Endothelial cell of umbilical vein (primary cell): ENCODE measurements at regions not wholly inside any gene's neighbourhood (a gene's known extent, or its start where the extent isn't known, plus 50 kb on each side); places are given as distances from the start of the nearest gene placed in this dataset.

ENCODE experiments used
- BruUV-seq: library from RNA; stranded (reverse); fragments of 400-500 nt; replicated peaks from 2 replicates; lab custom pipeline; 2021; lab: Mats Ljungman, UMichigan
- CTCF ChIA-PET: fragments of 300-600, 350-600 bp; sonication (Branson Sonifier 250); formaldehyde crosslinking; loops from one replicate; lab custom pipeline; 2021; ENCODE audit warnings: antibody characterized with exemption, inconsistent platforms; lab: Charles Lee
- POLR2A ChIA-PET: fragments of 300-600, 350-600 bp; sonication (Branson Sonifier 250); formaldehyde crosslinking; loops from one replicate; lab custom pipeline; 2021; ENCODE audit warnings: antibody characterized with exemption, inconsistent platforms; lab: Charles Lee
- DNase-seq: peaks from one replicate; pipeline ENCODE4 v3.0.0-alpha.2; 2011; ENCODE audit warnings: low read depth, low spot score
- FAIRE-seq: peaks from 2 replicates; lab custom pipeline; 2011; peaks lifted over from hg19 to GRCh38; lab: Jason Lieb, UNC
- H2AFZ ChIP-seq: 2 replicates; pipeline ENCODE4 v1.6.0; 2012; ENCODE audit warnings: low read depth, low read length, control low read depth, inconsistent platforms
- H3K27ac ChIP-seq: 2 replicates; pipeline ENCODE4 v1.5.1; 2011; ENCODE audit warnings: low read depth, mild to moderate bottlenecking, control low read depth, low read length, moderate library complexity; ENCODE audit not compliant: insufficient read depth
- H3K27me3 ChIP-seq, 2 experiments: 2 replicates each; pipeline versions ENCODE4 v1.6.0 to v1.6.1; 2011; ENCODE audit warnings: low read length in 2 of 2, mixed read lengths in 1 of 2; ENCODE audit not compliant: control insufficient read depth in 2 of 2, insufficient read depth in 2 of 2
- H3K36me3 ChIP-seq, 2 experiments: 2 replicates in 1 of 2; 3 replicates in 1 of 2; pipeline ENCODE4 v1.5.1; 2011; ENCODE audit warnings: low read length in 2 of 2, mild to moderate bottlenecking in 1 of 2, moderate library complexity in 1 of 2; ENCODE audit not compliant: control insufficient read depth in 2 of 2, insufficient read depth in 2 of 2; ENCODE audit errors: extremely low read depth in 1 of 2
- H3K4me1 ChIP-seq: 3 replicates; pipeline ENCODE4 v1.5.1; 2011; ENCODE audit warnings: mild to moderate bottlenecking, low read length; ENCODE audit not compliant: control insufficient read depth, insufficient read depth; ENCODE audit errors: extremely low read depth
- H3K4me2 ChIP-seq: 2 replicates; pipeline ENCODE4 v1.6.1; 2011; ENCODE audit warnings: low read length, control low read depth, mixed read lengths; ENCODE audit not compliant: insufficient read depth
- H3K4me3 ChIP-seq, 3 experiments: fragments of 200-600 bp in 1 of 3; sonication (generic), shearing (Covaris generic) in 1 of 3; replicated peaks in 1 of 3; 2 replicates each; pipeline ENCODE4 v1.5.1; 2011 to 2016; ENCODE audit warnings: control low read depth in 3 of 3, low read length in 3 of 3, mild to moderate bottlenecking in 2 of 3, inconsistent platforms in 1 of 3, low read depth in 1 of 3, moderate library complexity in 1 of 3; ENCODE audit not compliant: insufficient read depth in 1 of 3
- H3K79me2 ChIP-seq: 2 replicates; pipeline ENCODE4 v1.6.0; 2012; ENCODE audit warnings: low read length, inconsistent platforms; ENCODE audit not compliant: control insufficient read depth, insufficient read depth
- H3K9ac ChIP-seq: replicated peaks from 2 replicates; pipeline ENCODE3; 2011; ENCODE audit warnings: low read length, control low read depth; ENCODE audit not compliant: insufficient read depth; ENCODE audit errors: extremely low read depth
- H3K9me1 ChIP-seq: replicated peaks from 3 replicates; pipeline ENCODE4 v1.6.0; 2011; ENCODE audit warnings: mild to moderate bottlenecking, low read length; ENCODE audit not compliant: control insufficient read depth, insufficient read depth; ENCODE audit errors: extremely low read depth
- H3K9me3 ChIP-seq: replicated peaks from 2 replicates; pipeline ENCODE4 v1.5.1; 2012; ENCODE audit warnings: low read length, inconsistent platforms; ENCODE audit not compliant: control insufficient read depth, insufficient read depth
- H4K20me1 ChIP-seq: replicated peaks from 2 replicates; pipeline ENCODE3; 2011; ENCODE audit warnings: mild to moderate bottlenecking, low read length; ENCODE audit not compliant: control insufficient read depth, insufficient read depth; ENCODE audit errors: extremely low read depth
- CTCF ChIP-seq, 2 donors: IDR thresholded peaks; 1 replicate in 1 of 2; 2 replicates in 1 of 2; pipeline ENCODE4 v1.5.1; 2011; ENCODE audit warnings: low read length in 2 of 2, mild to moderate bottlenecking in 2 of 2, moderate library complexity in 2 of 2, control low read depth in 1 of 2, inconsistent platforms in 1 of 2, low read depth in 1 of 2; ENCODE audit not compliant: insufficient read depth in 1 of 2; ENCODE audit errors: extremely low read depth in 1 of 2
- EZH2 ChIP-seq: IDR thresholded peaks from 2 replicates; pipeline ENCODE4 v1.6.1; 2012; ENCODE audit warnings: borderline replicate concordance, low read depth, mild to moderate bottlenecking, moderate library complexity, low read length, inconsistent platforms; ENCODE audit not compliant: severe bottlenecking
- JUN ChIP-seq: IDR thresholded peaks from 2 replicates; pipeline ENCODE4 v1.6.1; 2011; ENCODE audit warnings: borderline replicate concordance, low read depth; ENCODE audit not compliant: insufficient read length, insufficient read depth
- MYC ChIP-seq: IDR thresholded peaks from one replicate; pipeline ENCODE4 v1.6.1; 2011; ENCODE audit warnings: mild to moderate bottlenecking, low read depth, low read length
- POLR2AphosphoS5 ChIP-seq: IDR thresholded peaks from 2 replicates; pipeline ENCODE4 v1.6.1; 2012; ENCODE audit warnings: low read depth, mild to moderate bottlenecking, control low read depth, low read length, moderate library complexity; ENCODE audit not compliant: insufficient read depth
- dilution Hi-C: fragments of 300-500 bp; cut with MboI; formaldehyde crosslinking; loops from one replicate; pipeline ENCODE4 v1.15.0; 2019; ENCODE audit warnings: low sequenced_read_pairs; ENCODE audit not compliant: extremely low pct_ligation_motif_present
- intact Hi-C: fragments of 100-400 bp; cut with micrococcal nuclease; formaldehyde crosslinking; loops from one replicate; pipeline ENCODE4 v1.10.0; 2022

- no peaks in the 10 kb centered on the region for H3K79me2 ChIP-seq
- dilution Hi-C loops, result no loop called here
- H3K4me2 ChIP-seq, result no peak overlapping the region
- no TSS peak for BruUV-seq
- no peak for DNase-seq
- intact Hi-C loops, result loop anchor here (1.0 to 10.0 kb wide), 7 partner anchors 56 to 972 kb away; no protein-coding TSS in a partner anchor
- no peak overlapping the region for H3K4me3 ChIP-seq
- H3K4me1 ChIP-seq, result peaks cover 16% of the 10 kb centered on the region
- POLR2A ChIA-PET, result no interaction called here
- TF ChIP-seq MYC (no peak), POLR2AphosphoS5 (no peak), EZH2 (no peak), CTCF (IDR thresholded peaks at IDR 0.05; ENCODE audit: extremely low read depth in 1 of 2, insufficient read depth in 1 of 2, low read depth in 1 of 2, low read length in 2 of 2) (no peak), JUN (no peak)
- CTCF ChIA-PET, result interaction anchor here (1.0 to 1.9 kb wide), 16 partner anchors 28 to 975 kb away, joined by 3 to 72 read pairs (median 6); no protein-coding TSS in a partner anchor
- H4K20me1 ChIP-seq, result no peaks in the 10 kb centered on the region
- no peaks in the 10 kb centered on the region for H3K9me3 ChIP-seq
- no peaks in the 10 kb centered on the region for H3K27me3 ChIP-seq
- H3K36me3 ChIP-seq, result peaks cover 0 to 4% of the 10 kb centered on the region in 2 experiments
- H2AFZ ChIP-seq, result no peak overlapping the region
- H3K27ac ChIP-seq, result no peak overlapping the region
- no peaks in the 10 kb centered on the region for H3K9me1 ChIP-seq
- no peak overlapping the region for H3K9ac ChIP-seq
- FAIRE-seq, result no peak
These were observed 55.8 kb downstream of the CYRIA start for GRCh38 chr2:16609786-16610185.
